Activated CD4-positive, alpha-beta T cell treated with anti-CD3 and anti-CD28 coated beads for 24 hours (primary cell): ENCODE measurements at regions not wholly inside any gene's neighbourhood (a gene's known extent, or its start where the extent isn't known, plus 50 kb on each side); places are given as distances from the start of the nearest gene placed in this dataset.
"Not testable (repeated sequence)": the region's sequence is repeated elsewhere in the genome, so short reads cannot be mapped to it uniquely, and the experiment has no call there.

Experiments used
- DNase-seq, 2 donors: peaks; one replicate each; pipeline ENCODE4 v3.0.0-alpha.2; 2020; ENCODE audit warnings: low read depth in 2 of 2

DNA sequence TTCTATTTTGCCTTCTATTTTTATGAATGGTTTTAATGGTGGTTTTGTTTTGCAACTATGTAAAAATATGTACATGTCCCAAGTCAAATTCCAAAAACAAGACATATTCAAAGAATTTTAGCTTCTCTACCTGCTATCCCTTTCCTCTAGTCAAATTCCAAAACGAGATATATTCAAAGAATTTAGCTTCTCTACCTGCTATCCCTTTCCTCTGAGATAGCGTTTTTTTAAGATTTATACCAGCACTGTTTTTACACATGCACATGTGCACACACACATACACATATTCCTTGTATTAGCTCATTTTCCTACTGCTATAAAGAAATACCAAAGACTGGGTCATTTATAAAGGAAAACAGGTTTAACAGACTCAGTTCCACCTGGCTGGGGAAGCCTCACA is 199.1 kb upstream of the ARL4C start:
- no peak for DNase-seq

GRCh38 chr2:234694244-234695013 is 197.5 kb upstream of the ARL4C start:
- no peak for DNase-seq

- not testable (repeated sequence) for DNase-seq
These were observed 196.9 kb upstream of the ARL4C start for GRCh38 chr2:234693681-234694190.

DNA sequence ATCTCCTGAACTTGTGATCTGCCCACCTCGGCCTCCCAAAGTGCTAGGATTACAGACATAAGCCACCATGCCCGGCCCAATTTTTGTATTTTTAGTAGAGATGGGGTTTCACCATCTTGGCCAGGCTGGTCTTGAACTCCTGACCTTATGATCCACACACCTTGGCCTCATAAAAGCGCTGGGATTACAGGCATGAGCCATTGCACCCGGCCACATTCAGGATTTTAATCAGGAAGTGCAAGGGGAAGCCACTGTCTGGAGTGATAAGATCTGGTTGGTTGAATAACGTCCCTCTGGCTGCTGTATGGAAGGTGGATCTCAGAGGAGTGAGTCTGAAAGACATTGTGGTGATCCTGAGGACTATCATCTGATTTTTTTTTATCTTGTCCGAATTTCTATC is 196.3 kb upstream of the ARL4C start:
- not testable (repeated sequence) for DNase-seq

- no peak for DNase-seq
These were observed 195.4 kb upstream of the ARL4C start for GRCh38 chr2:234691968-234692955.

DNA sequence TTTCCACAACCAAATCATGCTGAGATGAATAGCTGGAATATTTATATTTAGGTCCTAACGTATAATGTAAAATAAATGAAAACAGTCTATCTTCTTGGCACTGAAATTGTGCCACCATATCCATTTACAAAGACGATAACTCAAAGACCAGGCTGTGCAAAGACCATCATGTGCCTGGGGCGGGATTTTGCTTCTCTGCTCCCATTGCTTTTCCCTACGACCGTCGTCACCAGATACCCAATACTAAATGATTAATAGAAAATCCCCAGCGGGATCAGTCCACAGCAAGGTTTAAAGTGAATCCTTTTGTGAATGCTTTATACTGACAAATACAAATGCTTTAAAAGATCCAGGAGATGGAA is 194.3 kb upstream of the ARL4C start:
- DNase-seq = no peak

DNA sequence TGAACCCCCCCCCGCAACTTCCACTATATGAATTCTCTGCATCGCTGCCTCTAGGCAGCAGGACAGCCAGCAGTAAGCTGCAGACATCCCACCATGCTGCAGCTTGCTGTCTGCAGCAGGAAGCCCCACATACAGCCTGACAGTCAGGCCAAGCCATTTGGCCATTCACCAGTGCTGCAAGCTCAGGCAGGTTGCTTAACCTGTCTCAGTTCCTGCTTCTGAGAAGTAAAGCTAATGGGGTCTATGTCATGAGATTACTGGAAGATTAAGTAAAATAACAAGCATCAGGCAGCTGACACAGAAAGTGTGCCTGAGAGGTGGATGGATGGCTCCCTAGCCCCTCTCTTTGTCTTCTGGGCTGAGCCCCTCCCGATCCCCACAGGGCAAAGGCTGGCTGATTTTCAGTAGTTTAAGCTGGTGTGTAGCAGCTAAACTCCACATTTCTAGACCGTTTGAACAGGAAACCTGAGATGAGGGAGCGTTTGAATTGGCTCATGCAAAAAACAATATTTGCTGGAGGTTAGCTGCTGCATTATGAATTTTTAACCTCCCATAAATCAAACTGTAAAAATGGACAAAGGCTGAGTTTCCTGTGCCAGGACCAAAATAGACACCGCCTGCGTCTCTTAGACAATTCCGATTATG is 193.8 kb upstream of the ARL4C start:
- DNase-seq = no peak

DNA sequence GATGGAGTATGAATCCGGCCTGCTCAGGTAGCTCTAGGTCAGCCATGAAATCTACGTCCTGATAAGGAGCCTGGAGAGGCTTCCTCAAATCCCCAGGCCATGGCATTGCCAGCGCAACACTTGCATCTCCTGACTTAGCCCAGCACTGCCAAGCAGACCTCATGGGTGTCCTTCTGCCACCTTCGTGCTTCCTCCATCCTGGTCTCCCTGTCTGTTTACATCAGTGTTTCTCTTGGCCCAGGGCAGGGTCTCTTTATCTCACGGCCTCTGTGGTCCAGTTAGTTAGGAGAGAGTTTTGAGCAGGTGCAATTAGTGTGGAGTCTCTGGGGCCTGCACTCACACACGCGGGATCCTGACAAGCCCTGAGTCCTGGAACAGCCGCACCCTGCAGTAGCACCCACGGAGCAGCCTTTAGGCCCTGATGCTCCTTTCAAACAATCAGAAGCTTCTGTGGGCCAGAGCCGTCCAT is 193.1 kb upstream of the ARL4C start:
- DNase-seq = no peak

DNA sequence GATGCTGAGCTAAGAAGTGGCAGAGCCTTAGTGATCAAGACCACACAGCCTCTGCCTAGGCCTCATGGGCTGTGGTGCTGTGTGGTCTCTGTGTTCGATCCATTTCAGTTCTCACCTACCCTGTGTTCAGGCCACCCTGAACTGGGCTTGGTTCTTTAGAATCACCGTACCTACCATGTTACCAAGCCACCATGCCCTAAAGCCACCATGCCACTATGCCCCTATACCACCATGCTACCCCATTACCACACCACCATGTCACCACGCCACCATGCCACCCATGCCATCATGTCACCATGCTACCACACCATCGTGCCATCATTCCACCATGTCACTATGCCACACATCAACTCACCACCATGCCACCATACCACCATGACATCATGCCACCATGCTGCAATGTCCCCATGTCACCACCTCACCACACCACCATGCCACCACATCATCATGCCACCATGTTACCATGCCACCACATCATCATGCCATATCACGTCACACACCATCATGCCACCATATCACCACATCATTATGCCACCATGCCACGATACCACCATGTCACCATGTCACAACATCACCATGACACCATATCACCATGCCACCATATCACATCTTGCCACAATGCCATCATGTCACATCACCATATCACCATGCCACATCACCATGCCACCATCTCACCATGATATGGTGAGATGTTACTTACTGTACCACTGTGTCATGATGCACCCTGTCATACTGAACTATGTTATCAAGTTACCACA is 191.0 kb upstream of the ARL4C start:
- DNase-seq = no peak

DNA sequence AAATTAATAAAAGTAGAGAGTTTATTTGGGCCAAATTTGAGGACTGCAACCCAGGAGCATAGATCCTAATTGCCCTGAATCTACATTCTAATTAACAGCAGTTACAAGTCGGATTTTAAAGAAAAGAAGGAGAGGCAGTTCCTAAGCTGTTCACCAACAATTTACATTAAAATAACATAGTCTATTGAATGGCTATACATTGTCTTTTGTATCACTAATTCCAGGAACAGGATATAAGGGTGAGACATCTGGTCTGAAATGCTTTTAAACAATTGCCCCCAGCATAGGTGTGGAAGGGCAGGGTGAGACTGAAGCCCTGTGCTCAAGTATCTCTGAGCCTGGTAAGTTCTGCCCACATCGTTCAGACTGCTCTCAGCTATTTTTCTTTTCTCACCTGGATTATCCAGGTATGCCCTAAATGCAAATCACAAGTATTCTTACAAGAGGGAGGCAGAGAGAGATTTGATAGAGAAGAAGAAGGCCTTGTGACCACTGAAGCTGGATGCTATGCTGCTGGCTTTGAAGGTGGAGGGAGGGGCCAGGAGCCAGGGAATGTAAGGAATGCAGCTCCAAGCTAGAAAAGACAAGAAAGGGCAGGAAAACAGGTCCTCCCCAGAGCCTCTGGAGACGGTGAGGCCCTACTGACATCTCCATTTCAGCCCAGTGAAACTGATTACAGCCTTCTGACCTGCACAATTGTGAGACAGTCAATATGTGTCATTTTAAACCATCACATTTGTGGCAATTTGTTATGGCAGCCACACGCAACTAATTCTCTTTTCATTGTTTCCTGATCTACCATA is 189.4 kb upstream of the ARL4C start:
- DNase-seq = no peak

GRCh38 chr2:234684466-234684865 is 187.6 kb upstream of the ARL4C start:
- no peak for DNase-seq

DNA sequence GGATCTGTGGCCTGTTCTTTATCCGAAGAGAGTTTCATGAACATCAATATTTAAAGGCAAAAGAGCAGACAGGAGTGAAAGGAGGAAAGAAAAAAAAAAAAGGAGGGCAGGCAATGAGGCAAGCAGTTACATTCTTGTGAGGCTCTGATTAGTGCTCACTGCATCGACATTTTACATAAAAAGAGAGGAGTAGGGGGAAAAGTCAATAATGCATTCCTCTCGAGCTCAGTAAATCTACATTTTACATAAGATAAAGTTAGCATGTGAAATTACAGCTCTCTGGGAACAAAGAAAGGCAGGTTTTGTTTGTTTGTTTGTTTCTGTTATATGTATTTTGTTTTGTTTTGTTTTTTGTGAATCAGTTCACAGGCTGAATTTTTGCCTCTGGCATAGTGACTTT is 187.1 kb upstream of the ARL4C start:
- no peak for DNase-seq

GRCh38 chr2:234682492-234683228 is 185.8 kb upstream of the ARL4C start:
- no peak for DNase-seq

GRCh38 chr2:234680688-234681619 is 184.1 kb upstream of the ARL4C start:
- DNase-seq = no peak

GRCh38 chr2:234679741-234680687 is 183.1 kb upstream of the ARL4C start:
- no peak for DNase-seq

- no peak for DNase-seq
These were observed 182.4 kb upstream of the ARL4C start for GRCh38 chr2:234679301-234679740.

- no peak for DNase-seq
These were observed 181.8 kb upstream of the ARL4C start for GRCh38 chr2:234678711-234679110.
